ENCODE measurements at regions not wholly inside any gene's neighbourhood (a gene's known extent, or its start where the extent isn't known, plus 50 kb on each side); places are given as distances from the start of the nearest gene placed in this dataset.

DNA sequence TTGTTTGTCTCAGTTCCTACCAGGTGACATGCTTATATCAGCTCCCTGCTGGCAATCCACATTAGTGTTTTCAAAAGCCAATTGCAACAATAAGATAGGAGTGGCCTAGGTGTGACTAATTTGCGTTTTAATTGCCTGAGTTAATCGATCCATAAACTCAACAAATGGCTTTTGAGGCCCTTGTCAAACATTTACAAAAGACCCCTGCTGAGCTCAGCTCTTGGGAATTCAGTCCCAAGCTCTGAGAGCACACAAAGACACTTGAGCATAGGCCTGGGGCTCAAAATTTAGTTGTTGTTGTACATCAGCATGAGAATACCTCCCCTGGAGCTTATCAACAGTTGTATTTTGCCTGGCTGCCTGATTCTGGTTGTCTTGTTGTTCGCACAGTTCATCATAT, 1134.4 kb upstream of the TSPY4 start:
- DNase-seq (ENCODE audit: low spot score) (no peak), FAIRE-seq (no peak)

DNA sequence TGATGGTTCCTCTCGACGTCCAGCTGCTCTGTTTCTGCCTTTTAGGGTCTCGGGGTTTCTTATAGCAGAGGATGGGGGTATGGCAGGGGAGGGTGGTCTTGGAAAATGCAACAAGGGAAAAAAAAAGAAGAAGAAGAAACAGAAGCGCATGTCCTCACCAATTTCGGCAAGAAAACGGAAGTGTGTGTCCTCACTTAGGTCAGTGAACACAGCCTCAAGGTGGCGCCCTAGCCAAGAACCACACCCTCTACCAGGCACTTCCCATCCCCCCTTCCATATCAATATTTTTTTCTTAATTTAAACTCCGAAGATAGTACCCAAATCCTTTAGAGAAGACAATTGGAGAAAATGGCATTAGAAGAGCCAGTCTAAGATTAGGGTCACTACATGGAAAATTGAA, 1096.1 kb upstream of the TSPY4 start:
- FAIRE-seq: no peak
- DNase-seq (ENCODE audit: low spot score): no peak

DNA sequence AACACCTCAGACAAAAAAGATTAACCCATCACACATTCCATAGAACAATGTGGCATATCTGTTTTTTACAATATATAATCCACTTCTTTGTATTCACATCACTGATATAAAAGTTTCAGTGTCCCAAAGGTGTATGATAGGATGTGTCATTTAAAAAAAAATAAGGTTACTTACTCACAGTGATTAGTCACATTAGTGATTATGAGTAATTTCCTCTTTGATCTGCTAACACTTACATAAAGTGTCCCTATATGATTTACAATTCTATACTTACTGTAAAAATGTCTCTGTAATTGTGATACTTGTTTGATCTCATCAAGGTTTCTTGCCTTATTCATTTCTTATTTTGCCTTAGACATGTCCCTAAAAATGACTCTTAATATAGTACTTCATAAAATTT, 1063.5 kb upstream of the TSPY4 start:
- no peak for FAIRE-seq
- DNase-seq (ENCODE audit: low spot score): peak; percentile 6

DNA sequence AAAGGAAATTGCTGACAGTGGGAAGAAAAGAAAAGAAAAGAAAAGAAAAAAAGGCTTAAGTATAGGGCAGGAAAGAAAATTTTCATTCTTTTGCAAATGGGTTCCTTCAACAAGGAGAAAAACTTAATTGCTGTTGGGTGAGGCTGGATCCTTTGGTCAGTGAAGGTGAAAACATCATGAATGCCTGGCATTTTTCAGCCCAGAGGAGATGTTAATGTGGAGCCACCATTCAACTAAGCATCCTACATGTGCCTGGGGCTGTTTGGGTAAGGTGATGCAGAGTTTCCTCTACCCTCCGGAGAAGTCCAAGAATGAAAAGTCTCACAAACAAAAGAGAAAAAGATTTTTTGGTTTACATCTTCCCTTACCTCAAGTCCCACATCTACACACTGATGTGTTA, 1032.2 kb upstream of the TSPY4 start:
- FAIRE-seq: no peak
- no peak for DNase-seq (ENCODE audit: low spot score)

DNA sequence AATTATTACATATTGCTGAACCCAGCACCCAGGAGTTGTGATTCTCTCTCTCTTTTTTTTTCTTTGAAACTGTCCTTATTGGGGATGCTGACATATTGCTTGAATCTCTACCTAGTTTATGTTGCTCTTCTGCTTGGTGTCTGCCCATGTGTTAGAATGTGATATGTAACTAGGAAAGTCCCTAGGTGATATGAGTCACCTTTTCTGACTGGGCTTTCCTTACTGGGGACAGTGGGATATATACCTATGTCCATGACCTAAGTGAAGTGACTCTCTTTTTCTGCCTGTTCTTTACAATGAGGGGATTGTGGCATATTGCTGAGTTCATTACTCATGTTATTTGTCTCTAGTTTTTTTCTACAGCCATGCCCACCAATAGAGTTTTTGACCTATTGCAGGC, 1013.2 kb upstream of the TSPY4 start:
- DNase-seq (ENCODE audit: low spot score) (peak; percentile 49), FAIRE-seq (no peak)

DNA sequence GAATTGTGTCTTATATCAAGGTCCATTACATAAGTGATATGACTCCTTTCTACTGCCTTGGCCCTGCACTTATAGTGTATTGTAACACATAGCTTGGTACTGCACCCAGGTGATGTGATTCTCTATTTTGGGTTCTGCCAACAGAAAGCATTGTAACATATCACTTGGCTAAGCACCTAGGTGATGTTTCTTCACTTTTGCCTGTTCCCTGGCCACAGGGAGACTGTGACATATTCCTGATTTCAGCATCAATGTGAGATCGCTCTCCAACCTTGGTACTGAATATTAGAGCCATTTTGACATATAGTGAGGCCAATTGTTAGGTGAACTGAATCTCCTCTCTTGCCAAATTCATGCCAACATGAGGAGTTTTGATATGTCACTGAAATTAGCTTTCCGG, 1010.3 kb upstream of the TSPY4 start:
- DNase-seq (ENCODE audit: low spot score) (no peak), FAIRE-seq (no peak)

DNA sequence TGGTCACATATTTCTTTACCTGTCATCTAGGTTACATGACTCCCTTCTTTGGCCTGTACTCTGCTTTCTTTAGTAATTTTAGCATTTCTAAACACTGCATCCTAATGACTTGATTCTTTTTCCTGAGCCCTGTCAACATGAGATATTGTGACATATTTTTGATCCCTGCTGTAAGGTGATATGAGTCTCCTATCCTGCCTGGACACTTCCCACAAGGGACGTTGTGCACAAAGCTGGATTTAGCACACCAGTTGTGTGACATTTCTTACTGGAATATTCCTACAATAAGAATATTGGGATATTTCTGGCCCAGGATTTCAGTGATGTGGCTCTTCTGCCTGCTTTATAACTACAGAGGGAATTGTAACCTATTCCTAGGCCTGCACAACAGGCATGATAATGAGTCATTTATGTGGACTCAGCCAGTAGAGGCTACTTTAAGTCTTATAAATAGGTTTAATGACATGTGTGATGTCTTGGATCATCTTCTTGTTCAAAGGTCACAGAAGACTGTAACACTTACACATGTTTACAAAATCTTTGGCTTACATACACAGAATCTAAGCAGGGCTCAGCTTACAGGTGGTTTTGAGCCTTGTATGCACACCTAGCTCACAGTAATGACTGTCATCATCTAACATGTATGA, 1009.4 kb upstream of the TSPY4 start:
- DNase-seq (ENCODE audit: low spot score) (no peak), FAIRE-seq (no peak)

DNA sequence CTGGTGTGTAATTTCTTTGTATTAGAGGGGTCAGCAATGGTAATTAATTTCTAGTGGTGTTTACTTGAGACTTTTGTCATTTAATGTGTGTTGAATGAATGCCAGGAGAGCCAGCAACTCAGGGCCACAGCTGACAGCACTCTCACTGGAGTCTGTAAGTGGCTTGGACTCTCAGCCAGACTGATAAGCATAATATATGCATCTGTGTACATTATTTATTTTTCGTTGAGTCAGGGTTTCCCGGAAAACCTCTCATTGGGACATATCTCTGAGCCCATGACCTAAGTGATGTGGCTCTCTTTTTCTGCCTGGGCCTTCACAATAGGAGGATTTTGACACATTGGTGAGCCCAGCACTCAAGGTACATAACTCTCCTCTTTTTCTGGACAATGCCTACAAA, 1007.8 kb upstream of the TSPY4 start:
- no peak for FAIRE-seq
- DNase-seq (ENCODE audit: low spot score): no peak

DNA sequence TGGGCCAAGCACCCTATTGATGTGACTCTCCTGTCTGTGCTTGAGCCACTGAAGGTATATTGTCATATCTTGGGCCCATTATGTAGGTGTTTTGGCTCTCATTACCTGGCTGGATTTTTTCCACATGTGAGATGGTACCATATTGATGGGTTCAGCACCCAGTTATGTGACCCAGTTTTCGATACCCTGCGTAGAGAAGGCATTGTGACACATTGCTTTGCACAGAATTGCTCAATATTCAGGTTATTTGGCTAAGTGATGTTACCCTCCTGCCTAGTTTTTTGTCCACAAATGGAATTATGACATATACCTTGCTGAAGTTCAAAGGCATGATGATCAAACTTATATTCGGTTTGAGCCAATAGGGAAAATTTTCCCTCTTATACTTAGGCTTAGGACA, 1007.3 kb upstream of the TSPY4 start:
- DNase-seq (ENCODE audit: low spot score): no peak
- no peak for FAIRE-seq

DNA sequence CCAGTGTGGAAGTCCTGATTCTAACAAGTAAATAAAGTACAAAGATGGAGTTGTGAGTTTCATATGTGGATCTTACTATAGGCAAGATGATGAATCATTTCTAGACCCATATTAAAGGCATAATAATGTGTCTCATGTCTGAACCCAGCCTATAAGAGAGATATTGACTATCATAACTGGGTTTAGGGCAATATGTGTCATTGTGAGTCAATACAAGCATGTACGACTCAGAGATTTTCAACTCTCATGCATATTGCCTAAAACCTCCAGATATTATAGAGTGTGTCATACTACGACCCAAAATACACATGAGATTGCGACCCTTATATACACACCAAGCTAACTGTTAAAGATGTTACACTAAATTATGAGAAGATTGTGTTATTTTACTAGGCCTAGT, 1003.9 kb upstream of the TSPY4 start:
- FAIRE-seq (no peak), DNase-seq (ENCODE audit: low spot score) (no peak)

DNA sequence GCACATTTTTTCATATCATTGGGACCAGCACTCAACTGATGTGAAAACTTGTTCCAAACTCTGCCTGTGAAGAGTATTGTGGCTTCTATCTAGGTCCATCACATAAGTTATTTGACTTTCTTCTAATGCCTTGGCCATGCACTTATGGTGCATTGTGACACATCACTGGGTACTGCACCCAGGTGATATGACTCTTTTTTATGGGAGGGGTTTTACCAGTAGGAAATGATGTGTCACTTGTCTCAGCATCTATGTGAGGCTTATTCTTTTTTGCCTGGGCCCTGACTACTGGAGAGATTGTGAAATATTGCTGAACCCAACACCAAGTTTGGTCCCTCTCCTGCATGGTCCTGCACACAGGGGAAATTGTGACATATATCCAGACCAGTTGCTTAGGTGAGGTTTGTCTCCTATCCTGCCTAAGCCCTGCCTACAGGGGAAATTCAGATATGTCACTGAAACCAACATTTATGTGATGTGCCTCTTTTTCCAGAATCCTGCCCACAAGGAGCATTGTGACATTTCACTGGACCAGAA, 1001.9 kb upstream of the TSPY4 start:
- DNase-seq (ENCODE audit: low spot score): no peak
- no peak for FAIRE-seq

DNA sequence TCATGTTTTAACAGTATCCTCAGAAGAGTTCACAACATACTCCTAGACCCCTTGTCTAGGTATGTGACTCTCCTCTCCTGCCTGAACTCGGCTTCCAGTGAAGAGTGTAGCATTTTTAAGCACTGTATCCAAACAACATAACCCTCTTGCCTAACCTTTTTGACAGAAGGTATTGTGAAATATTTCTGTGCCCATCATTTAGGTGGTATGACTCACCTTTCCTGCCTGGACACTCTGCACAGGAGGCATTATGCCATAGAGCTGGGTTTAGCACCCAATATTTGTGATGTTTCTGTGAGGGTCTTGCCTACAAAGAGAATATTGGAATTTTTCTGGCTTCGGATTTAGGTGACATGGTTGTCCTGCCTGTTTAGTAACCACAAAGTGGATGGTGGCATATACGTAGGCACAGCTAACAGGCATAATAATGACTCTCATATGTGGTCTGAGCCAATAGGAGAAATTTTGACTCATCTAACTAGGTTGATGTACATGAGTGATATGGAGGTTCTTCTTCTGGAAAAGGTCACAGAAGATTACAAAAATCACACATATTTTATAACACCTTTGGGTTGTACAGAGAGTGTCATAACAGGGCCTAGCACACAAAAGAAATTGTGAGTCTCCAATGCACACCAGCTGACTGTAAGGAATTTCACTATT, 1001.0 kb upstream of the TSPY4 start:
- DNase-seq (ENCODE audit: low spot score) (no peak), FAIRE-seq (no peak)

DNA sequence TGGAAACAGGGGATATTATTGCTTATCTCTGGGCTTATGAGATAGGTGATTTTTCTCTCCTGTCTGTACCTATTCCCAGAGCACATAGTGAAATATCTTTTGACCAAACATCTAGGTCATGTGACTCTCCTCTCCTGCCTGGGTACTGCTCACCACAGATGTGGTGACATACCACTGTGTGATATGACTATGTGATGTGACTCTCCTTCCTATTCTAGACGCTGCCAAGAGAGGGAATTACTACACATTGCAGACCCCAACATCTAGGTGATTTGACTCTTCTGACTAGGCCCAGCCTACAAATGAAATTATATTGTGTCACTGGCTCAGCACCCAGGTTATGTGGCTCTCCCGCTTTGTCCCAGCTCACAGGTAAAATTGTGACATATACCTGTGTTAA, 996.3 kb upstream of the TSPY4 start:
- FAIRE-seq (no peak), DNase-seq (ENCODE audit: low spot score) (no peak)

DNA sequence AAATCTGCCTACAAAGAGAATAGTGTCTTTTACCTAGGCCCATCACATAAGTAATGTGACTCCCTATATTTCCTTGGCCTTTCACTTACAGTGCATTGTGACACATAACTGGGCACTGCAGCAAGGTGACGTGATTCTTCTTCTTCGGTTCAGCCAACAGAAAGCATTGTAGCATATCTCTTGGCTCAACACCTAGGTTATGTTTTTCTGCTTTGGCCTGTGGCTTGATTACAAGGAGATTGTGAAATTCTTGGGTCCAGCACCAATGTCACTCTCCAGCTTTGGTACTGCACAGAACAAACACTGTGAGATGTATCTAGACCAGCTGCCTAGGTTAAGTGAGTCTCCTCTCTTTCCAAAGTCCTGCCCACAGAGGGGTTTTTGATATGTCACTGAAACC, 995.1 kb upstream of the TSPY4 start:
- DNase-seq (ENCODE audit: low spot score) (no peak), FAIRE-seq (no peak)

DNA sequence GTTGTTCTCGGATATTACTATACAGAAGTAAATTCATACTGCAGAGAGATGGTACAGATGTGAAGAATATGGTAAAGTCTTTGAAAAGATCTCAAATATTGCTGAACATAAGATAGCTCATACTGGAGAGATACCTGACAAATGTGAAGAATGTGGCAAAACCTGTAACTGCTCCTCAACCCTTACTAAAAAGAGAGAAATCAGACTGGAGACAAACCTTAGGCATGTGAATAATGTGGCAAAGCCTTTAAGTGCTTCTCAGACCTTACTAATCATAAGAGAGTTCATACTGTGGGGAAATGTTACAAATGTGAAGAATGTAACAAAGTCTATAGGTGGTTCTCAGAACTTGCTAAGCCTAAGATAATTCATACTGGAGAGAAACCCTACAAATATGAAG, 986.0 kb upstream of the TSPY4 start:
- FAIRE-seq: no peak
- peak; percentile 15 for DNase-seq (ENCODE audit: low spot score)

DNA sequence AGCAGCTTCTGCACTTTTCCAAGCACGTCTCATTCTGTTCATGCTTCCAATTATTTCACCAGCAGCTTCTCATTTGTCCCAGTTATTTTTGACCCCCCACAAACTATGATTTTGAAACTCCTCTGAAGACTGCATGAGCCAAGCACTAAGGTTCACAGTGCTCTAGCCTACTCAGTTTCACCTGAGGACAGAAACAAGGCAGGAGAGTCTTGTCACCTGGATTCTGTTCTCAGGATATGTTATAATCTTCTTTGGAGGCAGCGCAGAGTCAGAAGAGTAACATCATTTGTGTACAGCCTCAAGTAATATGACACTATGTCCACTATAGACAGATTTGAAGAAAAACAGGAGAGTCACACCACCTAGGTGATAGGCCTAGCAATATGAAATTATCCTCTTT, 985.1 kb upstream of the TSPY4 start:
- DNase-seq (ENCODE audit: low spot score): no peak
- FAIRE-seq: no peak

DNA sequence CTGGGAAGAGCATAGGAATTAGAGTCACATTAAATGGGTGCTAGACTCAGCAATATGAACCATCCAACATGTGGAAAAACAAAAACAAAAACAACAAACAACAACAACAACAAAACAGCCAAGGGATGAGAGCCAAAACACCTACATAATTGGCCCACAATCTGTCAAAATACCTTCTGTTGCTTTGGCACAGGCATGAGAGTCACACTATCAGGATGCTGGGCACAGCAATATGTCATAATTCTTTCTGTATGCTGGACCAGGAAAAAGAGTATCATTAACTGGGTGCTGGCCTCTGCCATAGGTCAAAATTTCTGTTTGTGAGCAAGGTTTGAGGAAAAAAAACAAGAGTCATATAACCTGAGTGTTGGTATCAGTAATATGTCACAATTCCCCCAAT, 979.1 kb upstream of the TSPY4 start:
- FAIRE-seq (no peak), DNase-seq (ENCODE audit: low spot score) (no peak)

DNA sequence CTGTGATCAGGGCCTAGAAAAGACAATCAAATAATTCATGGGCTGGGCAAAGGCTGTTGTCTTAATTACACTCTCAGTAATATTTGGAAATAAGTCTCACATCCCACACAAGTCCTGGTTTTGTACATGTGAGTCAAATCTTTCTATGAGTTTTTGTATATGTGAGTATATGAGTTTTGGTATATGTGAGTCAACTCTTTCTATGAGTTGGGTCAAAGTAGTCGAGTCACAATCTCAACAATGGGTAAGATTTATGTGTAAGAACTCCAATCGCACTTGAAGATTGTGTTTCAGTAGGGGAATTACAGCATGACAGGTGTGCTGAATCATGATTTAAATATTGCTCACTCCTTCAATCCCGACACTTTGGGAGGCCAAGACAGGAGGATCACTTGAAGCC, 975.5 kb upstream of the TSPY4 start:
- DNase-seq (ENCODE audit: low spot score) (no peak), FAIRE-seq (no peak)

DNA sequence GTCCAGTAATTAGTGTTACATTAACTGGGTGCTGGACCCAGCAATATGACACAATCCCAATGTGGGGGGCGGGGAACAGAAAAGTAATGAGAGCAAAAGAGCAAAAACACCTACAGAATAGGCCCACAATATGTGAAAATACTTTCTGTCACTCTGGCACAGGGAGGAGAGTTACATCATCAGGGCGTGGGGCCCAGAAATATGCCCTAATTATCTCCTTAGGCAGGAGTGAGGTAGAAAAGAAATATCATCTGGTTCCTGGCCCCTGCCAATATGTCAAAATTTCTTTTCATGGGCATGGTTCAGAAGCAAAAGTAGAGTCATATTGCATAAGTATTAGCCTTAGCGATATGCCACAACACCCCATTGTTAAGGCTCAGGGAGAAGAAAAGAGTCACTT, 959.8 kb upstream of the TSPY4 start:
- no peak for DNase-seq (ENCODE audit: low spot score)
- FAIRE-seq: no peak

DNA sequence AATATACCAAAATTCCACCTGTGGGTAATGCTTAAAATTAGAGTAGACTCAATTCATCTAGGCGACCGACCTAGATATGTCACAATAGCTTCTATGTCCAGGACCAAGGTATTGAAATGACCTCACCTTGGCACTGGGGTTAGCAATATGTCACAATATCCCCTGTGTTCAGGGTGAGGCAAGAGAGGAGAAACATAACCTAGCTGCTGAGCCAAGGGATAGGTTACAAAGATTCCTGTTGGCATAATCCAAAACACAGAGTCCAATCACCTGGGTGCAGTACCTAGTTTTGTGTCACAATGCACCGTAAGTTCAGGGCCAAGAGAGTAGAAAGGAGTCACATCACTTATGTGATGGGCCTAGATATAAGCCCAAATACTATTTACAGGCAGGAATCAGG, 957.5 kb upstream of the TSPY4 start:
- no peak for DNase-seq (ENCODE audit: low spot score)
- FAIRE-seq: no peak

DNA sequence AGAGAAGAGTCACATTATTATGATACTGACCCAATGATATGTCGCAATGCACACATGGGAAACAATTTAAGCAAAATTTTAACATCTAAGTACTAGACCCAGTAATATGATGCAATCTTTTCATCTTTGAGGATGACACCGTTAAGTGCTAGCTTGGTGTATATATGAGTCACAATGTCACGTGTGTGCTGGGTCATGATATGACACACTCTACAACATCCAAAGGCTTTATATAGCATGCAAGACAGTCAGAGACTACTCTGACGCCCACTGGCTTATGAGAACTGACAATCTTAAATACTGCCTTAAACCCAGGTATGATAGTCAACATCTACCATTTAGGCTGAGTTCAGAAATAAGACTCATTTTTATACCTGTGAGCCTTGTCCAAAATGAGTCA, 955.8 kb upstream of the TSPY4 start:
- DNase-seq (ENCODE audit: low spot score): no peak
- FAIRE-seq: no peak

DNA sequence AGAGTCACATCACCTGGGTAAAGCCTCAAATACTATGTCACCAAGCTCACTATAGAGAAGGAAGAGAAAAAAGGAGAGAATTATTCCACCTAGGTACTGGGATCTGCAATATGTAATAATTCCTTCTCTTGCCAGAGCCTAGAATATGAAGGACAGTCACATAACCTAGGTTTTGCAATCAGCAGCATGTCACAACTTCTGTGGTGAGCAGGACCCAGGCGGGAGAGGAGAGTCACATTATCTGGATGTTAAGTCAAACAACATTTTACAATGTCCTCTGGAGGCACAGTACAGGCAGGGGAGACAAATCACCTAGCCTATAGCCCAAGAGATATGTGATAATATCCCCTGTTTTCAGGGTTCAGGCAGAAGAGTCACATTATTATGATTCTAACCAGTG, 951.2 kb upstream of the TSPY4 start:
- FAIRE-seq: no peak

DNA sequence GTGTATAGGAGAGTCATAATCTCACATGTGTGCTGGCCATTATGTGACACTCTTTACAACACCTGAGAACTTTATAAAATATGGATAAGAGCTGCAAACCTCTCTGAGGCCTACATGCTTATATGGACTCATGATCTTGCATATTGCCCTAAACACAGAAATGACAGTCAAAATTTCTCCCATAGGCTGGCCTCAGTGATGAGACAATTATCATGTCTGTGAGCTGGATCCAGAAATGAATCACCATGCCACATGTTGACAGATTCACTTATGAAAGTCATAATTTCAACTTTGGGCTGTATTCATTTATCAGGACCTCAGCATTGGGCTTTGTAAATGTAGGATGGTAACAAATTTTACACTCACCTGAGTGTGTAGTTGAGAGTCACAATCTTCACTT, 948.8 kb upstream of the TSPY4 start:
- FAIRE-seq: no peak

More for the DNA sequence above, 951.2 kb upstream of the TSPY4 start:
- DNase-seq (ENCODE audit: low spot score): no peak

More for the DNA sequence above, 948.8 kb upstream of the TSPY4 start:
- DNase-seq (ENCODE audit: low spot score): no peak

Data from RCC 7860 (cell line).